ENCODE measurements at regions not wholly inside any gene's neighbourhood (a gene's known extent, or its start where the extent isn't known, plus 50 kb on each side); places are given as distances from the start of the nearest gene placed in this dataset.

DNA sequence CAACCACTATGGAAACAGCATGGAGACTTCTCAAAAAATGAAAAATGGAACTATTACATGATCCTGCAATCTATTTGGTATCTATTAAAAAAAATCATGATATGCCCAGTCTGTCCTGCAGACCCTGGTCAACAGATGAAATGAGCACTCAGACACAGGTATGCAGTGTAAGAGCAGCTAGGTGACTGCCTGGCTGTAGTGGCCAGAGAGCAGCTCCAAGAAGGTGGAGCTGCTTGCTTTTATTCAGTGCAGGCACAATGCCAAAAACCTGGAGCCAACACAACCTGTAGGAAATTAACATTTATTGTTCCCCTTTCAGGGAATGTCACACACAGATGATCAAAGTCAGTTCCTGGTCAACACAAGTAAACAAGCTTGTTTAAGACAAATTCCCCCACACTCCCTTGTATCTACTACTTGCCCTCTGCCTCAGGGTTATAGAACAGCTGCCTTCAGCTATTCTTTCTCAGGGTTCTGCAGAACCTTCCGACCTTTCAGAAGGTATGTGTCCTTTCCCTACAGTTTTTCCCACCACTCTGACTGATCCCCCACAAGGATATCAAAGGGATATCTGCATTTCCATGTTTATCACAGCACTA, 933.7 kb upstream of the SLITRK5 start:
- DNase-seq (ENCODE audit: low spot score), result no peak

DNA sequence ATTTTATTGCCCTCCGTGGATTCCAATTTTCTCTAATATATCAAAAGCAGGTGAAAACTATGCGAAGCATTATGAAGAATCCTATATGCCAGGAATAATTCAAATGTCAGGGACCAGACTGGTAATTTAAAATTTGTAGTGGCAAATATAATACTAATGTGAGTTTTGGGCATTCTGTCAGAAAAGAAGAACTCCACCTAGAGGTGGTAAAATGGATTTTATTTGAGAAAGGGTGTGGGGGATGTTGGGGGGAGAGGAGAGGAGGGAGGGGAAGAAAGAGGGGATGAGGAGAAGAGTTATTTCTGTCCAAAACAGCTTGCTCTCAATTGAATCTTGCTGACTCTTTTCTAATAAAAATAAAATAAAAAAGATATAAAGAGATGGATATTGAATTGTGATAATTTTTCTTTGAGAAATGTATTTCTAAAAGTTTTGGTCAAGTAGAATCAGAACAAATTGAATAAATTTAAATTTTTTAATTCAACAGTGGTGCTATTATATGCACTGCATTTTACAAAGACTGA, 929.3 kb upstream of the SLITRK5 start:
- DNase-seq (ENCODE audit: low spot score), result no peak

DNA sequence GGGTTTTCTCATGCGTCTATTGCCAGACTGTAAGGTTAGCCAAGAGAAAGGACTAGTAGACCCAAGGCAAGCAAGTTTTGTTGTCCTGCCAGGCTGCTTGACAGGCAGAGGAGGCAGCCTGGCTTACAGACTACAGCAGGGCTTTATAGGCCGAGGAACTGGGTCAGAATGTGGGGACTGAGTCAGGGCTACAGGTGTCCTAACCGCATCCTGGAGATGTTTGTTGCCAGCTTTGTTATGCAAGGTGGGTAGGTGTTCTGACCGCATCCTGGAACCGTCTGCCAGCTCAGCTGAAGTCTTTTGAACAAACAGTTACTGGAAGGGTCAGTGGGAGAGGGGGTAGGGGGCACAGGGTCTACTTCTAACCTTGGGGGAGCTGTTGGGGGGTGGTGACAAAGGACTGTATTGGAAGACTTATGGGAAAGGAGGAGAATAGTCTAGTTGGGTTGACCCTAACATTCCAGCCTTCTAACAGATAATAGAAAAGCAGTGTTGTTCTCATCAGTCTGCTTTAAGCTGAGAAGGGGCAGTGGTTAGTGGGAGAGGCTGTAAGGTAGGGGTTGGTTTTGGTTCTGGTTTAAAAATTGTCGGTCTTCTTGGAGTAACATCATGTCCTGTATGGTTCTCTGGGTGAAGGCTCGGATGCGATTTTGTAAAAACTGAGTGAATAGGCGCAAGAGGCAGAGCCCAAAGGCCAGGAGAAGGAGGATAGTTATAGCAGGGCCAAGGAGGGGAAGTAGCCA, 913.8 kb upstream of the SLITRK5 start:
- DNase-seq (ENCODE audit: low spot score), result no peak

DNA sequence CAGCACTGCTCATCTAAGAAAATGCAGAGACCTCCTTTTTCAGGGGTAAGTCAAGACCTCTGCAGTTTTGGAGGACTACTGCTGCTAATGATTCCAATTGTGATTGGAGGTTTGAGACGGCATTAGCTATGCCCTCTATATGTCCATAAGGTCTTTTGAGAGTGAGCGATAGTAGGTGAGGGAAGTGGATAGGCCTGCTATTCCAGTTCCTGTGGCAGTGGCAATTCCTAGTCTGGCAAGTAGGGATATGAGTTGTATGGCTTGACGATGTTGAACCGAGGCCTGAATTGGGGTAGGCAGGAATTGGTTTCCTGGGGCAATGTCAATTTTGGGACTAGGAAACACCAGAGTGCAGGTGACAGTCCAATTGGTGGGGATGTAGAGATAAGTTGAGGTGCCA, 913.1 kb upstream of the SLITRK5 start:
- no peak for DNase-seq (ENCODE audit: low spot score)

DNA sequence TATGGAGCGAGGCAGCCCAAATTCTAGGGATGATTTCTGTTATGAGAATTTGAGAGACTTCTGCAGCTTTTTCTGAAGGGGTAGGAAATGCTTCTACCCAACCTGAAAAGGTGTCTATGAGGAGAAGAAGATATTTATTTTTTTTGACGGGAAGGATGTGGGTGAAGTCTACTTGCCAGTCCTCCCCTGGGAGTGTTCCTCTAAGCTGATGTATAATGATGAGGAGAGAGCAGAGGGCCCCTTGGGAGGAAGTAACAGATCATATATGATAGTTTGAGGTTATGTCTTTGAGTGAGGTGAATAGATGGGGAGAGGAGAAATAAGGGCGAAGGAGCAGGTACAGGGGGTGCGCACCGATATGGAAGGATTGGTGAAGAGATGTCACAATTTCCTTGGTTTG, 910.6 kb upstream of the SLITRK5 start:
- DNase-seq (ENCODE audit: low spot score), result no peak

DNA sequence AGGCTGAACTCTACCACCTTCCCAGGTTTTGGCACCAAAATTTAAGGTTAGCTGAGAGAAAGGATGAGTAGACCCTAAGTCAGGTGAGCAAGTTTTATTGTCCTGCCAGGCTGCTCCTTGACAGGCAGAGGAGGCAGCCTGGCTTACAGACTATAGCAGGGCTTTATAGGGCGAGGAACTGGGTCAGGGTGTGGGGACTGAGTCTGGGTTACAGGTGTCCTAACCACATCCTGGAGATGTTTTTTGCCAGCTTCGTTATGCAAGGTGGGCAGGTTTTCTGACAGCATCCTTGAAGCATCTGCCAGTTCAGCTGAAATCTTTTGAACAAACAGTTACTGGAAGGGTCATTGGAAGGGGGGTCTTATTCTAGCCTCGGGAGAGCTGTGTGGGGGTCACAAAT, 905.7 kb upstream of the SLITRK5 start:
- no peak for DNase-seq (ENCODE audit: low spot score)

DNA sequence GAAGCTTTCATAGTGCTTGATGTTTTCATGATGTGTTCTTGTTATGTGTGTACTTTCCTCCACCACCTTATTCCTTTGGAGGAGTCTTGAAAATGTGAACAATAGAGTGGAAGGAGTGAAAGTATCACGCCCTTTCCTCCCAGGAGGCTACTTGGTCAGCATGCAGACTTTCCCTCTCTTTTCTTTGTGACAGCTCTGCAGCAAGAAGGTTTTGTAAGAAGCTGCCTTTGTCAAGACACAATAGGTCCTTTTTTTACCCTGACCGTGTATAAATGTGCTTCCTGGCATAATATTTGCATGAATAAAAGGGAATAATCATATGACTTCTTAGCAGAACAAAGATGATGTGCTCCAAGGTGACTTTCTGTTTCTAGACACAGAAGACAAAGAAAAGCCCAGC, 882.6 kb upstream of the SLITRK5 start:
- no peak for DNase-seq (ENCODE audit: low spot score)

DNA sequence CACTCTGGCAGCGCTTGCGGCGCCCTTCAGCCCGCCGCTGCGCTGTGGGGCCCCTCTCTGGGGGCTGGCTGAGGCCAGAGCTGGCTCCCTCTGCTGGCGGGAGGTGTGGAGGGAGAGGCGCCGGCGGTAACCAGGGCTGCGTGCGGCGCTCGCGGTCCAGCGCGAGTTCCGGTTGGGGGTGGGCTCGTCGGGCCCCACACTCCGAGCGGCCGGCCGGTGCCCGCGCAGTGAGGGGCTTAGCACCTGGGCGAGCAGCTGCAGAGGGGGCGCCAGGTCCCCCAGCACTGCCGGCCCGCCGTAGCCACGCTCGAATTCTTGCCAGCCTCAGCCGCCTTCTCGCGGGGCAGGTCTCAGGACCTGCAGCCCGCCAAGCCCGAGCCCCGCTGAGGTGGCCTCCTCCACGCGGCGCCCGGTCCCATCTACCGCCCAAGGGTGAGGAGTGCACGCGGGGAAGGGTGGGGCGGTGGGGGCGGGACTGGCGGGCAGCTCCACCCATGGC, 879.0 kb upstream of the SLITRK5 start:
- no peak for DNase-seq (ENCODE audit: low spot score)

DNA sequence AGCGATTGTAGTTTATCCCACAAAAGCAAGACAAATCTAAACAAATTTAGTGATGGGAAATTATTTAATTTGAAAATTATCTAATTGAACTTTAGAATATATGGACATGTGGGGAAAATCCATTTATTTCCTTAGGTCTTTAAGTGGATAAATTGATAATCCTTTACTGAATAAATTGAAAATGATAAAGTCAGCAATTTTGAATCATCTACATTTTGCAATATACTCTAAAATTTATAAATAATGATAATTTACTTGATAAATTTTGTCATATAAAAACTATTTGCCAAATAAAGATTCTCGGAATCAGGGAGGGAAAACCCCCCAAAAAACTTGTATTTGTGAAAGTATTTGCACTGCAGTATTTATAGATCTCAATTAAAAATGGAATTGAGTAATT, 875.3 kb upstream of the SLITRK5 start:
- no peak for DNase-seq (ENCODE audit: low spot score)

DNA sequence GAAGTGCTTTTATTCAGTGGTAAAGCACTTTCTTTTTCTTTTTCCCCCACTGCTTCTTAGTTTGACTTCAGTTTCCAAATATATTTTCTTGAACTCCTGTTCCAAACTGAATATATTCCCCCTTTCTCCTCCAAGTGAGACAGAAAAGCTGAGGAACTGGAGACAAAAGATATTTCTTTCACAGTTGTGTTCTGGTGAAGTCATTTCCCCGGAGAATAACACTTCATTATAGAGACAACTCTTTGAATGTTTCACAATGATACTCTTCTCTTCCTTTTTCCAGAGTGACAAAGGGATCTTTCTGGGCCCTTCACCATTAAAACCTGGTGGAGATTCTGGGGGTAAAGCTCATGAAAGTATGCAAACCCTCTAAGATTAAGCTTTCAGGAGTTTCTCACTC, 860.8 kb upstream of the SLITRK5 start:
- no peak for DNase-seq (ENCODE audit: low spot score)

DNA sequence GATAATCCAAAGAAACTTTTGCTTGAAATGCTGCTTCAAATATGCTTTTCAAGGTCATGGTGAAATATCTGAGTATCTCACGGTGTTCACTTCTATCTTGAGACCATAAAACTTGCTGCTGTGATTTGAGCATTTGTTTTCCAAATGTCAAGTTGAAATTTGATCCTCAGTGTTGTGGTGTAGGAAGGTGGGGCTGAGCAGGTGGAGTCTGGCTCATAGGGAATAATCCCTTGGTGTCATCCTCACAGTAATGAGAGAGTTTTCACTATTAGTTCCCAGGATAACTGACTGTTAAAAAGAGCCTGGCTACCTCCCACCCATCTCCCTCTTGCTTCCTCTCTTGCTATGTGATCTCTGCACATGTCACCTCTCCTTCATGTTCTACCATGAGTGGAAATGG, 858.0 kb upstream of the SLITRK5 start:
- no peak for DNase-seq (ENCODE audit: low spot score)

DNA sequence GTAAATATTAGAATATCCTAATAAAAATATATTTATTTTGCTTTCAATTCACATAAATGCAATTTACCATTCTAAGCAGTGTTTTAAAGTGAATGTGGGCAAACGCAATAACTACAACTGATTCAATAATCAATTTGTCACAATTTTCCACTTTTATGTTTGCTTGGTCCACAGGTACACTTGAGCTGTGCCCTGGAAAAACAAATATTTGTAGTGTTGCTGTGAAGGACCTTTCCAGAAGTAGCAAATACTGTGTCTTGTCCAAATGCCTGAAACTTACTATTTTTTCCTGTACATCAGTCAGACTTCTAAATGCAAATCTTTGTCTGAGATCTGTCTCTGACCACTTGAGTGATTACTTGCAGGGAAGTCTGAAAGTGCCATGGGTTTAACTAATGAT, 845.8 kb upstream of the SLITRK5 start:
- DNase-seq (ENCODE audit: low spot score), result no peak

DNA sequence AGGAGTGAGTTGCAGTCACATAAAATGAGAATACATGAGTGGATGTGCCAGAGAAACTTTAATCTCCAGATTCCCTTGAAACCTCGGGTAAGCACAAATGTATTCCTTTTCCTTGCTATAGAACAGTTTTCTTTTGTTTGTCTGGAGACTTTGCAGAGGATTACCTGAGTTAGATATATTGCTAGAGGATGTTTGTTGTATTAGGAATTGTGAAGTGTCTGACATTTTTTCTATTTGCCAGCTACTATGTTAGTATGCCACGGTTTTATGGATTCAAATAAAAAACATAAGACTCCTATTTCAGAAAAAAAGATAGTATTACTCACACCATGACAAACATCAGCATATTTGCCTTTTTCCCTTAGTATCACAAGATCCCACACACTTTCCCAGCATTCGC, 844.9 kb upstream of the SLITRK5 start:
- DNase-seq (ENCODE audit: low spot score), result no peak

DNA sequence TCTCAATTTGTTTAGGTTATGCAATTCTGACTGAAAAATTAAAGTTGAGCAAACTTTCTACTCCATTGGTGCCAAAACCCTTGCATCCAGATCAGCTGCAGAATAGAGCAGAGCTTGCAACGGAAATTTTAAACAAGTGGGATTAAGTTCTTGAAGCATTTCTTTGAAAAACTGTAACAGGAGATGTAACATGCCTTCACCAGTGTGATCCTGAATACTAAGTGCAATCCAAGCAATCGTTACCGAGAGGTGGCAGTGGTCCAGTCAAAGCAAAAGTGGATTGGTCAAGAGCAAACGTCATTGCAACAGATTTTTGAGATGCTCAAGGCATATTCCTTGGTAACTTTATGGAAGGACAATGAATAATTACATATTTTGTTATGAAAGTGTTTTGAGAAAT, 841.1 kb upstream of the SLITRK5 start:
- DNase-seq (ENCODE audit: low spot score), result no peak

DNA sequence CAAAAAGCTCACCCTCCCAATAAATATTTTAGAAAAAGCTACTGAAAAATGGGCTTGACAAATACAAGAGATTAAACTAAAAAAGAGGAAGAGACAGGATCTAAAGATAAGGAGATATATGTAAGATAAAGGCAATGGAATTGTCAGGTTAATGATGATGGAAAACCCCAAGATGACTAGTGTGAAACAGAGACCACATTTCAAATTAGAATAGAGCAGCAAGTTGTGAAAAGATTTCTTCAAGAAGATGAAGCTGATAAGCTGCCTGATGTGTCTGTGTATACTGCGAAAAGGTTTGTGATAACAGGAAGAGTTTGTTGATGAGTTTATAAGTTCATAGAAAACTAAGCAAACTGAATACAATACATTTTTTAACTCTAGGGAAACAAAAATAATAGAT, 840.1 kb upstream of the SLITRK5 start:
- no peak for DNase-seq (ENCODE audit: low spot score)

DNA sequence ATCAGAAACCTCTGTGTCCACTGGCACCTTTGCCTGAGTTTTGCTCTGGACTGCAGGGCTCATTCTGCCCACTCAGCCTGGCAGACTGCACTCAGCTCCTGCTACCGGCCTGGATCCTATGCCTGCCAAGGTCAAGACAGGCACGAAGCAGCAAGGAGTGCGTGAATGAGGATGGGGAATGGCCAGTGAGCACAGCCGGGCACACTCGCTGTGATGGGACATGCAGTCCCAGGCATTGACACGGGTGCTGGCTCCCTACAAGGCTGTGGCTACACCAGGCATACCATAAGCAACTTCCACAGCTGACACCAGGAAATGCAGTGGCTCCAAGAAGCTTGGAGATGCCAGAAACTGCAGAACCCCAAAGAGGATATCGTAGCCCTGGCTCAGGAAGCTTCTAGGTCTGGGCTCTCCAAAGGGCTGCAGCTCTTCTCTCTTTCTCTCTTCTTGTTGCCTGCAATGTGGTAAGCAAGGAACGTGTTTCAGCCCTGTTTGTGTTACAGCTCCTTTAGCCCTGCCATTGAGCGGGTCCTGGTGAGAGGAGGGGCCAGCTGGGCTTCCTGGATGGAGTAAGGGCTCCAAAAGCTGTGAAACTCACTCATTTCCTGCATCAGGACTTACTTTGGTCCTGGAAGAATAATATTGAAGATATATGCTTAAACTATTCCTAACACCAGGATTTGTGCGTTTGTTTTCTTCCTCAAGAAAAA, 832.6 kb upstream of the SLITRK5 start:
- no peak for DNase-seq (ENCODE audit: low spot score)

DNA sequence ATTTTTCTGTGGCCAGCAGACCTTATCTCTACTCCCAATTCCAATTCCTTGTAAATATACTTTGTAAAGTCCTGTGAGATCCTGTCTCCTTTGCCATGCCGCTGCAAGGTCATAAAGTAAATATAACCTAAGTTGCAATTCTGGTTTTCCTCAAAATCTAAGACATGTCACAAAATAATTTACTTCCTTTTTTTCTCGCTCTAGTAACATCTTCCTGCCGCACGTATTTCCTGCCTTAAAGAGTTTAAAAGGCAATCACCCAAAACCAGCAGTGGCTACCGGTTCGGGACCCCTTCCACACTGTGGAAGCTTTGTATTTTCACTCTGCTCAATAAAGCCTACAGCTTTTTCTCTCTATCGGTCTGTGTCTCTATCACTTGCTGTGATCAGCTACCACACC, 832.0 kb upstream of the SLITRK5 start:
- DNase-seq (ENCODE audit: low spot score), result no peak

DNA sequence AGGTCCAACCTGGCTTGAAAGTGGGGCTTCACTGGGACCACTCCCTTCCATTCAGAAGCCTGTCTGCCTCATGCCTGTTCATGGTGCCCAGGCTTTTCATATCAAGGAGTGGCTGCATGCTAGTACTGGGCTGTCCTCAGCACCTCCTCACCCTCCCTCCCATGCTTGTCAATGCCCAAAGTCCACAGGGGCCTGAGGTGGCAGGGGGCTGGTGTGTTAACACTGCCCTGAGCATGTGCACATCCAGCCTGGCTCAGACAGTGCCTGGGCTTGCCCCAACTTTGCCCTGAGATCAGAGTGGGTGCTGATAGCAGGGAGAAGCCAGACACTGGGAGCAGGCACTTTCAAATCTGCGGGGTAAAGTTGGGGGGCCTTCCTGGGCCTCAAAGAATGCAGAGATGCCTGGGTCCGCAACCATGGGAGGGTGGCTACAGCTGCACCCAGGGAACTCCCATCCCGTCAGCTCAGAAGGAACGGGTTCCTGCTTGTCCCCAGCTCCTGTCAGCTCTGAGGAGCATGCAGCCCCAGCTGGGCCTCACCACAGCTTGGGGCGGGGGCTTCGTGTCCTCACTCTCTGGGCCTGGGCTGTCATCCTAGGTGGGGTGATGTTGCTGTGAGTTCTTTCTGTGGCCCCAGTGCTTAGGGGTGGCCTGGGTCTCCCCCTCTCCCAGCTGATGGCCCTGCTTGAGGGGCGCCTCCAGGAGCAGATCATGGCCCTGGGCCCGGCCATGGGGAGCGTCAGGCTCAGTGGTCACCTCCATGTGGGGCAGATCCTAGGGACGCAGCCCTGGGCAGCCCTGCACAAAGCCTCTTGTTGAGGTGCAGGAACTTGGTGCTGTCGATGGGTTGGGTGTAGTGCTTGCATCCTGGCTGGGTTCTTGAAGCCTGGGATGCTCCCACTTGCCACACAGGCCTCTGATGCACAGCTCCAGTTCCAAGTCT, 830.6 kb upstream of the SLITRK5 start:
- no peak for DNase-seq (ENCODE audit: low spot score)

DNA sequence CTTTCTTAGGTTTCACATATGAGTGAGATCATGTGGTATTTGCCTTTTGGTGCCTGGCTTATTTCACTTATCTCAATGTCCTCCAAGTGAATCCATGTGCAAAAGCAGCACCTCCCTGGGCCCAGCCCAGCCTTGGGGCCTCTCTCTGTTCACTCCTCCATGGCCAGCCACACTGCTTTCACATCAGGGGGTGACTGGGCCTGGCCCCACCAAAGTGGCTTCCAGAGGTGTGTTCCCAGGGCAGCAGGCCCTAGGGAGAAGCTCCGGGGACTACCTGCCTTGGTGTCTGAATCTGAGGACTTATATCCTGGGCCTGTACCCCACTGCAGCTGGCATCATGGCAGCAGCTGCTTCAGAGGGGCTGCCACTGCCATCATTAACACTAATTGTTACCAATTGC, 829.9 kb upstream of the SLITRK5 start:
- no peak for DNase-seq (ENCODE audit: low spot score)

DNA sequence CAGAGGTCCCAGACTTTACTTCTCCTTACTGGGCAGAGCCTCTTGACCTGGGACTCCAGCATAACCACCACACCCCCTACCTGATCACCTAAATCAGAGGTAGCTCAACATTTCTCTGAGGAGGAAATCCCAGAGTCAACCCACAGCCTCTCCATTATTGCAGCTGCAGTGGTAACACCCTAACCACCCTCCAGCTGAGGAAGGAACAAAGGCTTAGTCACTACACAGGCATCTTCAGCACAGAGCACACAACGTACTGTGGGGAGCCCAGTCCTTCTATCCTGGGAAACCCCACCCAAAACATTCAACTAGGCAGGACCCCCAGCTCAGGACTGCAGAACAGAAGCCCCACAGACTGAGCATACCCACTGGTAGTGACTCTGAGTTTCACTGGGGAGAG, 824.7 kb upstream of the SLITRK5 start:
- DNase-seq (ENCODE audit: low spot score), result no peak

DNA sequence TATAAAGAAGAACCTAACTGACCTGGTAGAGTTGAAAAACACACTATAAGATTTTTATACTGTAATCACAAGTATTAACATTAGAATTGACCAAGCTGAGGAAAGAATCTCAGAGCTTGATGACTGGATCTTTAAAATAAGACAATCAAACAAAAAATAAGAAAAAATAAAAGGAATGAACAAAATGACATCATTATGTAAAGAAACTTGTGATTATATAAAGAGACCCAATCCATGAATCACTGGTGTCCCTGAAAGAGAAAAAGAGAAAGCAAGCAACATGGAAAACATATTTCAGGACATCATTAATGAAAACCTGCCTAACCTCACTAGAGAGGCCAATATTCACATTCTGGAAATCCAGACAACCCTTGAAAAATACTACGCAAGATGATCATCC, 822.5 kb upstream of the SLITRK5 start:
- DNase-seq (ENCODE audit: low spot score), result no peak

DNA sequence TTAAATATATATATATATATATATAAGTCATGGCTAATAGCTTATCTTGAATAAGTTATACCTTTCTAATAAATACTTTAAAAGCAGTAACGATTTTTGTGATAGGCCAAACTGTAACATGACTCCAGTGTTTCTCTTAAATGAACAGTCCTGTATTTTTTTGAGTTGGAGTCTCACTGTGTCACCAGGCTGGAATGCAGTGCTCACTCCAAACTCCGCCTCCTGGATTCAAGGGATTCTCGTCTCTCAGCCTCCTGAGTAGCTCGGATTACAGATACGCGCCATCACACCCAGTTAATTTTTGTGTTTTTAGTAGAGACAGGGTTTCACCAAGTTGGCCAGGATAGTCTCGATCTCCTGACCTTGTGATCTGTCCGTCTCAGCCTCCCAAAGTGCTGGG, 814.2 kb upstream of the SLITRK5 start:
- DNase-seq (ENCODE audit: low spot score), result no peak

All from Ammon's horn (tissue), 1 donor.